Subcutaneous abdominal adipose tissue (tissue), 5 donors: ENCODE measurements at regions not wholly inside any gene's neighbourhood (a gene's known extent, or its start where the extent isn't known, plus 50 kb on each side); places are given as distances from the start of the nearest gene placed in this dataset.

Experiments used
- H3K27ac ChIP-seq: one replicate; pipeline ENCODE4 v1.7.0; 2013; ENCODE audit warnings: low read depth, mild to moderate bottlenecking, inconsistent platforms, low read length, moderate library complexity
- H3K27me3 ChIP-seq, 5 donors: one replicate each; pipeline ENCODE4 v1.7.0; 2013; ENCODE audit warnings: low read length in 5 of 5, inconsistent platforms in 1 of 5; ENCODE audit not compliant: control insufficient read depth in 5 of 5, insufficient read depth in 4 of 5
- H3K36me3 ChIP-seq, 5 donors: one replicate each; pipeline ENCODE4 v1.7.0; 2013; ENCODE audit warnings: low read length in 5 of 5; ENCODE audit not compliant: control insufficient read depth in 5 of 5, insufficient read depth in 5 of 5
- H3K4me1 ChIP-seq, 5 donors: one replicate each; pipeline ENCODE4 v1.7.0; 2013; ENCODE audit warnings: low read length in 5 of 5, mild to moderate bottlenecking in 3 of 5, moderate library complexity in 1 of 5; ENCODE audit not compliant: control insufficient read depth in 5 of 5, insufficient read depth in 5 of 5
- H3K4me3 ChIP-seq, 5 donors: one replicate each; pipeline ENCODE4 v1.7.0; 2013; ENCODE audit warnings: low read length in 5 of 5, low read depth in 1 of 5
- H3K9ac ChIP-seq, 5 donors: one replicate each; pipeline ENCODE4 v1.7.0; 2013; ENCODE audit warnings: low read length in 5 of 5, mild to moderate bottlenecking in 4 of 5, moderate library complexity in 3 of 5
- H3K9me3 ChIP-seq, 5 donors: one replicate each; pipeline ENCODE4 v1.7.0; 2013; ENCODE audit warnings: low read length in 5 of 5; ENCODE audit not compliant: control insufficient read depth in 5 of 5
- donor health status: healthy.
- donor health status: healthy.
- donor health status: healthy.
- donor health status: healthy.
- donor health status: healthy.

GRCh38 chr5:157914151-157914788 is 55.3 kb upstream of the CLINT1 start:
- no peaks in the 10 kb centered on the region for H3K36me3 ChIP-seq
- H3K9me3 ChIP-seq = no peaks in the 10 kb centered on the region
- peaks cover 8 to 42% (median 31%) of the 10 kb centered on the region in 5 donors for H3K4me1 ChIP-seq
- H3K9ac ChIP-seq = no peak overlapping the region
- H3K4me3 ChIP-seq = no peak overlapping the region
- H3K27me3 ChIP-seq = no peaks in the 10 kb centered on the region
- H3K27ac ChIP-seq = no peak overlapping the region

GRCh38 chr5:157913575-157913974 is 54.6 kb upstream of the CLINT1 start:
- H3K4me1 ChIP-seq = peaks cover 5 to 35% (median 24%) of the 10 kb centered on the region in 5 donors

DNA sequence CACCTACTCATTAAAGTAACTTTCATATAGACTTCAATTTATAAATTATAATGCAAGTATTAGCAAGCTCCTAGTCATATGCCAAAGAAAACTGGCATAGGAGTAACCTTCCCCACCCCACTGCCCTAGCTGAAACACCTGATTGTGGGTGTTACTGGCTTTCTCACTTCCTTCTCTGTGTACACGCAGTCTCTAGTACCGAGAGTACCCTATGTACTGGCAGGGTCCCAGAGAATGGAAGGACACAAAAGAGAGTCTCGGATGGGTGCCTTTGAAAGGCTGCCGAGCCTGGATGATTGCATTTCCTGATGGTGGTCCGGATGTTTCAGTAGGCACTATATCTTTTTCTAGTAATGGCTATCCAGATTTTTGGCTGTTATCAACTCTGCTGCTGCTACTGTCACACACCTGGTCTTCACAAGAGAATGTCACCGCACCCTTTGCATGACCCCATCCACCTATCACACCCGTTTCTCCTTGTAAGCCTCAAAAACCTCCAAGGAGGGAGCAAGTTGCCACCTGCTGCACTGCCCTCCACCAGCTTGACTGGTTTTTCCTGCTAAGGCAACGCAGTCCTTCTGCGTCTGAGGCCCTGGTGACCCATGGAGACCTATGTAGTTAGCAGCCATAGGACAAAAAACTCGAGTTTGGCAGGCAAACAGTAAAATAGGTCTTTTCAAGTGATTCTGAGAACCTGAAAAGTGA is 53.8 kb upstream of the CLINT1 start:
- no peak overlapping the region for H3K4me3 ChIP-seq
- H3K4me1 ChIP-seq = peaks cover 3 to 27% (median 22%) of the 10 kb centered on the region in 5 donors
- no peaks in the 10 kb centered on the region for H3K9me3 ChIP-seq
- no peaks in the 10 kb centered on the region for H3K36me3 ChIP-seq
- no peak overlapping the region for H3K9ac ChIP-seq
- no peak overlapping the region for H3K27ac ChIP-seq
- no peaks in the 10 kb centered on the region for H3K27me3 ChIP-seq

More at GRCh38 chr5:157913575-157913974, 54.6 kb upstream of the CLINT1 start:
- H3K9ac ChIP-seq = no peak overlapping the region
- H3K27me3 ChIP-seq = no peaks in the 10 kb centered on the region
- no peak overlapping the region for H3K4me3 ChIP-seq
- no peak overlapping the region for H3K27ac ChIP-seq
- no peaks in the 10 kb centered on the region for H3K9me3 ChIP-seq
- no peaks in the 10 kb centered on the region for H3K36me3 ChIP-seq

DNA sequence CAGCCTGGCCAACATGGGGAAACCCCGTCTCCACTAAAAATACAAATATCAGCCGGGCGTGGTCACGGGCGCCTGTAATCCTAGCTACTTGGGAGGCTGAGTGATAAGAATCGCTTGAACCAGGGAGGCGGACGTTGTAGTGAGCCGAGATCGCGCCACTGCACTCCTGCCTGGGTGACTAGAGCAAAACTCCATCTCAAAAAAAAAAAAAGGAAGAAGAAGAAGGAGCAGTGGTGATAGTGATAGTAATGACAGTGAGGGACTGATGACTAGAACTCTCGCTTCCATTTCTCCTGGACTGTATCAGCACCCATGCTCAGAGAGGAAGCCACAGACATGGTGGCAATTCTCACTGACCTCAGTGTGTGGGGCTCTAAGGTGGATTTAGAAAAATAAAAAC is 52.6 kb upstream of the CLINT1 start:
- Histone ChIP-seq H3K4me1 (peaks cover 0 to 20% (median 16%) of the 10 kb centered on the region in 5 donors), H3K36me3 (no peaks in the 10 kb centered on the region), H3K9ac (no peak overlapping the region), H3K27ac (no peak overlapping the region), H3K27me3 (no peaks in the 10 kb centered on the region), H3K9me3 (no peaks in the 10 kb centered on the region), H3K4me3 (no peak overlapping the region)
